HG03378 (cell line): ENCODE measurements at regions not wholly inside any gene's neighbourhood (a gene's known extent, or its start where the extent isn't known, plus 50 kb on each side); places are given as distances from the start of the nearest gene placed in this dataset.
"Not testable (repeated sequence)": the region's sequence is repeated elsewhere in the genome, so short reads cannot be mapped to it uniquely, and the experiment has no call there.

ENCODE experiments used
- ATAC-seq: cut with Tn5 transposase; IDR thresholded peaks from one replicate; pipeline ENCODE4 v1.9.1; 2021; ENCODE audit warnings: mild to moderate bottlenecking, moderate library complexity; ENCODE audit not compliant: unreplicated experiment

GRCh38 chr7:25686493-25686892 is 458.2 kb upstream of the NPVF start:
- no peak for ATAC-seq

- no peak for ATAC-seq
Measured at GRCh38 chr7:25694211-25694610, 457.8 kb upstream of the NFE2L3 start.

GRCh38 chr7:25694699-25695098 is 457.3 kb upstream of the NFE2L3 start:
- no peak for ATAC-seq

GRCh38 chr7:25696571-25696970 is 455.4 kb upstream of the NFE2L3 start:
- no peak for ATAC-seq

GRCh38 chr7:25698451-25699113 is 453.4 kb upstream of the NFE2L3 start:
- ATAC-seq: no peak

- ATAC-seq: not testable (repeated sequence)
Measured at GRCh38 chr7:25700141-25700540, 451.9 kb upstream of the NFE2L3 start.

GRCh38 chr7:25704413-25704812 is 447.6 kb upstream of the NFE2L3 start:
- no peak for ATAC-seq

GRCh38 chr7:25706764-25707163 is 445.2 kb upstream of the NFE2L3 start:
- ATAC-seq: no peak

- no peak for ATAC-seq
Measured at GRCh38 chr7:25707768-25708620, 444.0 kb upstream of the NFE2L3 start.

- no peak for ATAC-seq
Measured at GRCh38 chr7:25710959-25711358, 441.0 kb upstream of the NFE2L3 start.

- ATAC-seq: no peak
Measured at GRCh38 chr7:25711940-25712339, 440.1 kb upstream of the NFE2L3 start.

- no peak for ATAC-seq
Measured at GRCh38 chr7:25712500-25712899, 439.5 kb upstream of the NFE2L3 start.

GRCh38 chr7:25714013-25714412 is 438.0 kb upstream of the NFE2L3 start:
- no peak for ATAC-seq

GRCh38 chr7:25716421-25716820 is 435.6 kb upstream of the NFE2L3 start:
- ATAC-seq: no peak

- no peak for ATAC-seq
Measured at GRCh38 chr7:25718596-25718995, 433.4 kb upstream of the NFE2L3 start.

- no peak for ATAC-seq
Measured at GRCh38 chr7:25719190-25719896, 432.7 kb upstream of the NFE2L3 start.

GRCh38 chr7:25720427-25720826 is 431.6 kb upstream of the NFE2L3 start:
- ATAC-seq: no peak

GRCh38 chr7:25722856-25723255 is 429.1 kb upstream of the NFE2L3 start:
- ATAC-seq: no peak

GRCh38 chr7:25725451-25725850 is 426.5 kb upstream of the NFE2L3 start:
- ATAC-seq: no peak

GRCh38 chr7:25726170-25726780 is 425.7 kb upstream of the NFE2L3 start:
- no peak for ATAC-seq

- no peak for ATAC-seq
Measured at GRCh38 chr7:25726781-25727311, 425.2 kb upstream of the NFE2L3 start.
